Mesendoderm (in vitro differentiated cells): ENCODE measurements at regions not wholly inside any gene's neighbourhood (a gene's known extent, or its start where the extent isn't known, plus 50 kb on each side); places are given as distances from the start of the nearest gene placed in this dataset.

Source experiments
- DNase-seq: peaks from one replicate; pipeline ENCODE4 v3.0.0; 2013
- H2AK5ac ChIP-seq: 2 replicates; pipeline ENCODE4 v1.6.1; 2013; ENCODE audit warnings: low read length, inconsistent platforms
- H2BK120ac ChIP-seq: 2 replicates; pipeline ENCODE4 v1.6.1; 2013; ENCODE audit warnings: low read depth, mild to moderate bottlenecking, low read length, moderate library complexity, mixed read lengths
- H2BK15ac ChIP-seq: replicated peaks from 2 replicates; pipeline ENCODE4 v1.6.1; 2013; ENCODE audit warnings: low read depth, mild to moderate bottlenecking, moderate library complexity
- H2BK5ac ChIP-seq: 2 replicates; pipeline ENCODE4 v1.6.1; 2013; ENCODE audit warnings: low read length, inconsistent platforms
- H3K18ac ChIP-seq: 2 replicates; pipeline ENCODE4 v1.6.1; 2013; ENCODE audit warnings: mild to moderate bottlenecking, low read length, mixed read lengths
- H3K23ac ChIP-seq: one replicate; pipeline ENCODE4 v1.6.1; 2013; ENCODE audit warnings: low read length
- H3K27ac ChIP-seq: 2 replicates; pipeline ENCODE4 v1.5.1; 2013; ENCODE audit warnings: low read depth, mild to moderate bottlenecking, inconsistent platforms, low read length, moderate library complexity
- H3K27me3 ChIP-seq: 2 replicates; pipeline ENCODE4 v1.6.1; 2013; ENCODE audit warnings: low read length, control low read depth, mild to moderate bottlenecking, inconsistent platforms; ENCODE audit not compliant: insufficient read depth, poor library complexity
- H3K36me3 ChIP-seq: 2 replicates; pipeline ENCODE4 v1.6.1; 2013; ENCODE audit warnings: low read length, inconsistent platforms; ENCODE audit not compliant: control insufficient read depth, insufficient read depth
- H3K4ac ChIP-seq: one replicate; pipeline ENCODE4 v1.6.1; 2013; ENCODE audit warnings: low read depth, mild to moderate bottlenecking, low read length, moderate library complexity
- H3K4me1 ChIP-seq: 2 replicates; pipeline ENCODE4 v1.6.1; 2013; ENCODE audit warnings: low read depth, low read length, inconsistent platforms; ENCODE audit not compliant: control insufficient read depth
- H3K4me2 ChIP-seq: 2 replicates; pipeline ENCODE4 v1.6.1; 2013; ENCODE audit warnings: low read length
- H3K4me3 ChIP-seq: 2 replicates; pipeline ENCODE4 v1.5.1; 2013; ENCODE audit warnings: mild to moderate bottlenecking, low read length
- H3K56ac ChIP-seq: one replicate; pipeline ENCODE4 v1.6.1; 2013; ENCODE audit warnings: low read length
- H3K79me1 ChIP-seq: 2 replicates; pipeline ENCODE4 v1.6.1; 2013; ENCODE audit warnings: low read length, inconsistent platforms
- H3K79me2 ChIP-seq: 2 replicates; pipeline ENCODE4 v1.6.1; 2013; ENCODE audit warnings: mild to moderate bottlenecking, low read length; ENCODE audit not compliant: control insufficient read depth, insufficient read depth
- H3K9ac ChIP-seq: 2 replicates; pipeline ENCODE4 v1.6.1; 2013; ENCODE audit warnings: low read length, inconsistent platforms
- H4K5ac ChIP-seq: one replicate; pipeline ENCODE4 v1.6.1; 2013; ENCODE audit warnings: low read length
- H4K8ac ChIP-seq: one replicate; pipeline ENCODE4 v1.6.1; 2013; ENCODE audit warnings: low read depth, mild to moderate bottlenecking, control low read depth, low read length, moderate library complexity
- WGBS: extraction: QIAGEN DNeasy Blood & Tissue Kit; methylation state at CpG from one replicate; pipeline ENCODE4 v1.1.7; 2013; ENCODE audit warnings: low lambda C conversion rate, missing lambda C conversion rate; ENCODE audit not compliant: insufficient coverage; ENCODE audit errors: extremely low coverage; 5-methylcytosine and 5-hydroxymethylcytosine counted together

DNA sequence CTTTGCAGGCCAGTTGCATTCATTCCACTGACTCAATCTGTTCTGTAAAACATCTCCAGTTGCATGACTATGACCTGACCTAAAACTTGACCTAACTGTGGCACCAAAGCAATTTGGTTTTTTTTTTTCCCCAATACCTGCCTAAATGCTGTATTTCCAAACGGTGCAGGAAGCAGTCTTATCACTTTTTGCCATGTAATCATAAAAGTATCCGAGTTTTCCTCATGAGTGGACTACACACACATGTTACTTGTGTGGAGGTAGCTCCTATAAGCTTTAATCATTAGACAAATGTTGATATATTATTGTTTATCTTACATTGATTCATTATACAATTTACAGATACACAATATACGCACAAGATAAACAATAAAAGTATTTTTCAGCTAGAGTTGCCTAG lies 373.7 kb downstream of the BTBD3 start:
- H3K23ac ChIP-seq: no peak overlapping the region
- no peak overlapping the region for H3K9ac ChIP-seq
- no peak overlapping the region for H3K4ac ChIP-seq
- H3K56ac ChIP-seq: no peak overlapping the region
- no peak overlapping the region for H2AK5ac ChIP-seq
- no CpG with 5 or more reads among the region's 3 CpGs for WGBS
- no peaks in the 10 kb centered on the region for H3K27me3 ChIP-seq
- H3K4me3 ChIP-seq: no peak overlapping the region
- no peak overlapping the region for H3K27ac ChIP-seq
- H3K4me2 ChIP-seq: no peak overlapping the region
- no peak overlapping the region for H4K5ac ChIP-seq
- H3K36me3 ChIP-seq: no peaks in the 10 kb centered on the region
- H3K18ac ChIP-seq: no peak overlapping the region
- DNase-seq: no peak
- no peaks in the 10 kb centered on the region for H3K4me1 ChIP-seq
- no peaks in the 10 kb centered on the region for H3K79me2 ChIP-seq
- H2BK120ac ChIP-seq: no peak overlapping the region
- H2BK5ac ChIP-seq: no peak overlapping the region
- H2BK15ac ChIP-seq: no peak overlapping the region
- no peaks in the 10 kb centered on the region for H3K79me1 ChIP-seq
- H4K8ac ChIP-seq: no peak overlapping the region

DNA sequence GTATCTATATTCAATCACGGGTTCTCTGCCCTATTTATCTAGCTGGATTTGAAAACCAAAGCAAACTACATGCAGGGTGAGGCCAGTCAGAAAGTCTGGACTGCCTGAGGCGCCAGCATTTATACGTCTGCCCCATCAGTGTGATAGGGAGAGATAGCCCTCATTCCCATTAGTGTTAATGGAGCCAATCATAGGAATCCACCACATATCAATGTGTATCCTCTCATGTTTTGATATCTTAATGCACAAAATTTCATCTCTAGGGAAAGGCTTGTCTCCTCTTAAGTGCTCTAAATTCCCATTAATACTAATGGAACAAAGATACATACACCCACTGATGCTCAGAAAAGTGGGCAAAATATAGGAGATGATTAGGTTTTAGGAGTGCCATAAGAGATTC lies 376.2 kb downstream of the BTBD3 start:
- Histone ChIP-seq H3K36me3 (no peaks in the 10 kb centered on the region), H3K4me3 (no peak overlapping the region), H3K27ac (no peak overlapping the region), H3K27me3 (no peaks in the 10 kb centered on the region), H3K4me1 (no peaks in the 10 kb centered on the region), H3K79me1 (no peaks in the 10 kb centered on the region), H3K9ac (no peak overlapping the region), H3K56ac (no peak overlapping the region), H3K23ac (no peak overlapping the region), H2AK5ac (no peak overlapping the region), H2BK15ac (no peak overlapping the region), H3K4me2 (no peak overlapping the region), H3K4ac (no peak overlapping the region), H4K5ac (no peak overlapping the region), H4K8ac (no peak overlapping the region), H3K18ac (no peak overlapping the region), H2BK5ac (no peak overlapping the region), H3K79me2 (no peaks in the 10 kb centered on the region), H2BK120ac (no peak overlapping the region)
- WGBS: no CpG with 5 or more reads among the region's 3 CpGs
- no peak for DNase-seq

GRCh38 chr20:12294678-12295077 lies 377.0 kb downstream of the BTBD3 start:
- no CpG with 5 or more reads among the region's 3 CpGs for WGBS
- Histone ChIP-seq H3K27me3 (no peaks in the 10 kb centered on the region), H3K36me3 (no peaks in the 10 kb centered on the region), H3K4me3 (no peak overlapping the region), H3K56ac (no peak overlapping the region), H3K79me1 (no peaks in the 10 kb centered on the region), H3K4me1 (no peaks in the 10 kb centered on the region), H4K8ac (no peak overlapping the region), H2AK5ac (no peak overlapping the region), H2BK120ac (no peak overlapping the region), H3K4ac (no peak overlapping the region), H4K5ac (no peak overlapping the region), H3K27ac (no peak overlapping the region), H3K9ac (no peak overlapping the region), H3K18ac (no peak overlapping the region), H3K23ac (no peak overlapping the region), H3K79me2 (no peaks in the 10 kb centered on the region), H2BK5ac (no peak overlapping the region), H2BK15ac (no peak overlapping the region), H3K4me2 (no peak overlapping the region)
- DNase-seq: no peak

GRCh38 chr20:12305188-12305950 lies 387.7 kb downstream of the BTBD3 start:
- no peak overlapping the region for H3K4me3 ChIP-seq
- H4K8ac ChIP-seq: no peak overlapping the region
- no peaks in the 10 kb centered on the region for H3K36me3 ChIP-seq
- no CpG with 5 or more reads among the region's 9 CpGs for WGBS
- H3K23ac ChIP-seq: no peak overlapping the region
- H3K56ac ChIP-seq: no peak overlapping the region
- DNase-seq: no peak
- H3K4ac ChIP-seq: no peak overlapping the region
- H3K4me2 ChIP-seq: no peak overlapping the region
- no peak overlapping the region for H2BK5ac ChIP-seq
- no peaks in the 10 kb centered on the region for H3K79me2 ChIP-seq
- H3K27ac ChIP-seq: no peak overlapping the region
- no peak overlapping the region for H2BK120ac ChIP-seq
- H3K79me1 ChIP-seq: no peaks in the 10 kb centered on the region
- no peak overlapping the region for H3K9ac ChIP-seq
- no peaks in the 10 kb centered on the region for H3K27me3 ChIP-seq
- no peaks in the 10 kb centered on the region for H3K4me1 ChIP-seq
- no peak overlapping the region for H2BK15ac ChIP-seq
- H4K5ac ChIP-seq: no peak overlapping the region
- no peak overlapping the region for H3K18ac ChIP-seq
- H2AK5ac ChIP-seq: no peak overlapping the region

GRCh38 chr20:12306107-12306506 lies 388.4 kb downstream of the BTBD3 start:
- Histone ChIP-seq H3K79me2 (no peaks in the 10 kb centered on the region), H2BK5ac (no peak overlapping the region), H3K27me3 (no peaks in the 10 kb centered on the region), H2BK15ac (no peak overlapping the region), H3K18ac (no peak overlapping the region), H3K23ac (no peak overlapping the region), H2BK120ac (no peak overlapping the region), H3K27ac (no peak overlapping the region), H3K4me1 (no peaks in the 10 kb centered on the region), H4K5ac (no peak overlapping the region), H3K4ac (no peak overlapping the region), H2AK5ac (no peak overlapping the region), H3K9ac (no peak overlapping the region), H3K36me3 (no peaks in the 10 kb centered on the region), H3K56ac (no peak overlapping the region), H3K79me1 (no peaks in the 10 kb centered on the region), H4K8ac (no peak overlapping the region), H3K4me3 (no peak overlapping the region), H3K4me2 (no peak overlapping the region)
- DNase-seq: no peak
- no CpG with 5 or more reads among the region's 2 CpGs for WGBS
